Mucosa of descending colon (tissue), 3 donors: ENCODE measurements at regions not wholly inside any gene's neighbourhood (a gene's known extent, or its start where the extent isn't known, plus 50 kb on each side); places are given as distances from the start of the nearest gene placed in this dataset.
A peak's percentile ranks its signal among the peaks of the same experiment; 100 is the strongest.

Experiments used
- ATAC-seq: fragments of 200-7000 bp; cut with Tn5 transposase; one replicate; pipeline ENCODE4 v1.9.1; 2020; ENCODE audit warnings: mild to moderate bottlenecking, moderate library complexity
- DNase-seq, 3 donors: peaks; one replicate each; pipeline ENCODE4 v3.0.0-alpha.2; 2020
- H3K36me3 ChIP-seq: fragments of 200-600 bp; one replicate; pipeline ENCODE4 v1.8.0; 2021; ENCODE audit warnings: low read depth, mild to moderate bottlenecking
- H3K4me1 ChIP-seq: fragments of 200-600 bp; one replicate; pipeline ENCODE4 v1.8.0; 2021; ENCODE audit warnings: low read depth, mild to moderate bottlenecking
- H3K4me3 ChIP-seq: fragments of 200-600 bp; one replicate; pipeline ENCODE4 v1.8.0; 2021; ENCODE audit warnings: mild to moderate bottlenecking
- H3K9me3 ChIP-seq: fragments of 200-600 bp; one replicate; pipeline ENCODE4 v1.8.0; 2021; ENCODE audit warnings: mild to moderate bottlenecking
- intact Hi-C, 2 donors: fragments of 100-400 bp; cut with DNase I in 1 of 2; cut with micrococcal nuclease in 1 of 2; formaldehyde crosslinking; loops; one replicate each; pipeline versions ENCODE4 v1.11.0 to v1.11.1; 2022; cut with DNase I, micrococcal nuclease
- TF ChIP-seq, protein P1 (sequence below): fragments of 200-600 bp; IDR thresholded peaks from one replicate; pipeline ENCODE4 v1.8.0; 2022; ENCODE audit warnings: antibody characterized with exemption, mild to moderate bottlenecking
- donor health status: DM: no; HTN: no; CAD: no; lungs with moderate emphysema.
- donor health status: DM: no; HTN: no; CAD: no.
- donor health status: DM: no; HTN: yes; CAD: no.

DNA sequence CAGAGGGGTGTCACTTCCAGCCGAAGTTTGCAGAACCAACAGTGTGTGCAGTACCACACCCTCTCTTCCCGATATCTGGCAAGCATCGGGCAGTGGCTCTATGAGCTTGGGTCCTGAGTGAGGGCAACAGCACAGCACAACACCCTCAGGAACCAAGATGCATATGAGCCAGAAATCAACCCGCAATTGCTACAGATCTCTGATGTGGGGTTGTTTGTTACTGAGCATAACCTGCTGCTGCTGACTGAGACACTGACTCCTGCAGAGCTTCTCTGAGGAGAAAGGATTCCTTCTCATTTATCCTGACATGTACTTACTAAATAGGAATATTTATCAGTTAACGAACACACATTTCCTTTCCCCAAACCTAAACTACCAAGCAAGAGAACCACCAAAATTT lies 218.3 kb downstream of the RBFOX3 start:
- ATAC-seq, result no peak
- no peaks in the 10 kb centered on the region for H3K4me1 ChIP-seq
- DNase-seq, result no peak
- TF ChIP-seq, protein P1, sequence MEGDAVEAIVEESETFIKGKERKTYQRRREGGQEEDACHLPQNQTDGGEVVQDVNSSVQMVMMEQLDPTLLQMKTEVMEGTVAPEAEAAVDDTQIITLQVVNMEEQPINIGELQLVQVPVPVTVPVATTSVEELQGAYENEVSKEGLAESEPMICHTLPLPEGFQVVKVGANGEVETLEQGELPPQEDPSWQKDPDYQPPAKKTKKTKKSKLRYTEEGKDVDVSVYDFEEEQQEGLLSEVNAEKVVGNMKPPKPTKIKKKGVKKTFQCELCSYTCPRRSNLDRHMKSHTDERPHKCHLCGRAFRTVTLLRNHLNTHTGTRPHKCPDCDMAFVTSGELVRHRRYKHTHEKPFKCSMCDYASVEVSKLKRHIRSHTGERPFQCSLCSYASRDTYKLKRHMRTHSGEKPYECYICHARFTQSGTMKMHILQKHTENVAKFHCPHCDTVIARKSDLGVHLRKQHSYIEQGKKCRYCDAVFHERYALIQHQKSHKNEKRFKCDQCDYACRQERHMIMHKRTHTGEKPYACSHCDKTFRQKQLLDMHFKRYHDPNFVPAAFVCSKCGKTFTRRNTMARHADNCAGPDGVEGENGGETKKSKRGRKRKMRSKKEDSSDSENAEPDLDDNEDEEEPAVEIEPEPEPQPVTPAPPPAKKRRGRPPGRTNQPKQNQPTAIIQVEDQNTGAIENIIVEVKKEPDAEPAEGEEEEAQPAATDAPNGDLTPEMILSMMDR, result no peak
- H3K4me3 ChIP-seq, result no peak overlapping the region
- H3K36me3 ChIP-seq, result no peaks in the 10 kb centered on the region
- intact Hi-C loops, result loop anchor here (10.0 kb wide), 2 partner anchors 308 to 328 kb away; no protein-coding TSS in a partner anchor
- H3K9me3 ChIP-seq, result no peaks in the 10 kb centered on the region

DNA sequence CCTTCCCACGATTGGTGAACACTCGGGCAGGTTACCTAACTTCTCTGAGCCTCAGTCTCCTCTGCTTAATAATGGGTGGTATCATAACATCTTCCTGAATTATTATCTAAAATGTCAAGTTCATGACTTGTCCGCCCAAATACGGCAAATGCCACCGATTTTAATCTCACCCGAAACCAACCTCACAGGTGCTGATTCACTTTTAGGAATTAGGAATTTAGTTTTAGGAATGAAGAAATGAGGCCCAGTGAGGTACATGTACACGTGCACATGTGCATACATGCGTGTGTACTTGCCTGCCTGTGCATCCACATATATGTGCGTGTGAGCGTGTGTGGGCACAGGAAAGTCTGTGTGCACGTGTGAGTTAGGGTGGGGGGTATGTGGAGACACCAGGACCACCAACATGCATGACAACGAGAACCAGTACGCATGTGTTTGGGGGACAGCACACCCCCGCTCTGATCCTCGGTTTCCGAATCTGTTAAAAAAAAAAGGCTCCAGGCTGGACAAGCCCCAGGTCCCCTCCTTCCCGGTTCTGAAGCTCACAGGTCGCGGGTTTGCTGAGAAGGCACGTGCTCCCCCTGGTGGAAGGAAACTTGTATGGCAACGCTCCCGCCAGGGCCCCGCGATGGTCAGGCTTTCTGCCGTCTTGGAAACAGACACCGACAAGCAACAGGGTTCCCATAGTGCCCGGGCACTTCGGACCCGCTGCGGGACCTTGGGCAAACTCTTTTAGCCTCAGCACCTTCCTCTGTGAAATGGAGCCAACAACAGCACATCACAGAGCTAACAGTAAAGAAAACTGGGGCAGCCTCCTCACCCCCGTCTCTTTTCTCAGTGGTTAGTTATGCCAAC lies 219.2 kb downstream of the RBFOX3 start:
- ATAC-seq, result peak; percentile 77
- Histone ChIP-seq H3K4me1 (no peaks in the 10 kb centered on the region), H3K4me3 (no peak overlapping the region), H3K36me3 (no peaks in the 10 kb centered on the region), H3K9me3 (no peaks in the 10 kb centered on the region)
- TF ChIP-seq, protein P1, result peak; percentile 83
- intact Hi-C loops, result loop anchor here (10.0 kb wide), 2 partner anchors 307 to 327 kb away; no protein-coding TSS in a partner anchor
- DNase-seq, result peak in 2 of 3 donors; percentile 75 to 82

DNA sequence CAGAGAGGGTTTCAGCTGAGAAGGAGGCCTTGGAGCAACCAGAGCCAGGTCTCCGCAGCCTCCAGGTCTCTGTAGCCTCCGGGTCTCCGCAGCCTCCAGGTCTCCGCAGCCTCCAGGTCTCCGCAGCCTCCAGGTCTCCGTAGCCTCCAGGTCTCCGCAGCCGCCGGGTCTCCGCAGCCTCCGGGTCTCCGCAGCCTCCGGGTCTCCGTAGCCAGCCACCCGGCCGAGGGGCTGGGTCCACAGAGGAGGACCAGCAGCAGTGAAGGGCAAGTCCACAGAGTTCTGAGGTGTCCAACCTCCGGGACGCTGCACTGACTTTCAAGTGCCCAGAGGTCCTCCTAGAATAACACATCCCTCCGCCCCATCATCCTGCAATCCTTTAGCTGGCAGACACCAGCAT lies 221.0 kb downstream of the RBFOX3 start:
- DNase-seq (no peak), ATAC-seq (no peak)
- no peaks in the 10 kb centered on the region for H3K4me1 ChIP-seq
- intact Hi-C loops, result loop anchor here (10.0 kb wide), 2 partner anchors 305 to 325 kb away; no protein-coding TSS in a partner anchor
- no peaks in the 10 kb centered on the region for H3K9me3 ChIP-seq
- TF ChIP-seq, protein P1, result no peak
- no peak overlapping the region for H3K4me3 ChIP-seq
- H3K36me3 ChIP-seq, result no peaks in the 10 kb centered on the region

DNA sequence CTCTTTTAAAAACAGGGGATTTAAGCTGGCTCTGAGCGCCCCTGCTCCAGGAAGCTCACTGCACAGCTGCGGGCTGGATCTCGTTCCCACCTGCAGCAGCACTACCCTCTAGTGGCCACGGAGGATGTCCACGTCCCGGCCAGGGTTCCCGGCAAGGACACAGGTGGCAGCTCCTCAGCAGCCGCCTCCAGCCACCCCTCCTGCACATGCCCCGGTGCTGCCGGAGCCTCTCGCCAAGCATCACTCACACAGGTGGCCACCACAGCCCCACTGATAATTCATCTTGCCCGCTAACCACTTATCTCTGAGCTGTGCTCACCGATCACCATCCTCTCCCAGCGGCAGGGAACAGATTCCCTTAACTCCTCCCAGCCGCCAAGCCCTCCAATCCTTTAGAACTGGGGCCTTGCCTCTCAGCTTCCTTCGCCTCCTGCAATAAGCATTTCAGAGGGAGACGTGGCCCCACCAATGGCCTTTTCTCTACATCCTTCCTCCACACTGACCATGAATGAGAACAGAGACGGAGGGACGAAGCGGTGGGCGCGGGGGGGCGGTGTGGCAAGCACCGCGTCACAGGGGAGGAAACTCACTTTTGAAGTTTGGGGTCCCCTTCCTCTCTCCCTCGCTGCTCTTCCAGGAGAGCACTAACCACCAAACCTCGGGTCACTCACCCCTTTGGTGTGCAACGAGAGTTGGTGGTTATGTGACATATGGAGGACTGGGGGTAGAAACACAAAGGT lies 222.1 kb downstream of the RBFOX3 start:
- ATAC-seq (peak; percentile 72), DNase-seq (peak in 2 of 3 donors; percentile 64 to 77)
- intact Hi-C loops, result no loop called here
- no peak overlapping the region for H3K4me3 ChIP-seq
- no peaks in the 10 kb centered on the region for H3K36me3 ChIP-seq
- H3K9me3 ChIP-seq, result no peaks in the 10 kb centered on the region
- H3K4me1 ChIP-seq, result no peaks in the 10 kb centered on the region
- TF ChIP-seq, protein P1, result peak; percentile 51

DNA sequence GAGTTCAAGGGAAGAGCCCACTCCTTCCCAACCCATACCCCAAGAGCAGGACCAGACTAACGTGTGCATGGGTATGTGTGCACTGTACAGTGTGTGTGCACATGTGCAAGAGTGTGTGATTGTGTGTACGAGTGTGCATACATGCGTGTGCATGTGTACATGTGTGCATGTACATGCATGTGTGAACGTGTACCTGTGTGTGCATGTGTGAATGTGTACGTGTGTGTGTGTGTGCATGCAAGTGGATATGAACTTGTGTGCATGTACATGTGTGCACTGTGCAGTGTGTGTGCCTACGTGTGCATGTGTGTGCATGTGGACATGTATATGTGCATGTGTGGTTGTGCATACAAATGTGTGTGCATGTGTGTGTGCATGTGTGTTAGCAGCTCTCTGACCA lies 223.1 kb downstream of the RBFOX3 start:
- no peak for ATAC-seq
- Histone ChIP-seq H3K36me3 (no peaks in the 10 kb centered on the region), H3K9me3 (no peaks in the 10 kb centered on the region), H3K4me3 (no peak overlapping the region), H3K4me1 (no peaks in the 10 kb centered on the region)
- DNase-seq, result no peak
- TF ChIP-seq, protein P1, result no peak
- intact Hi-C loops, result no loop called here
